ENCODE measurements at regions not wholly inside any gene's neighbourhood (a gene's known extent, or its start where the extent isn't known, plus 50 kb on each side); places are given as distances from the start of the nearest gene placed in this dataset.

DNA sequence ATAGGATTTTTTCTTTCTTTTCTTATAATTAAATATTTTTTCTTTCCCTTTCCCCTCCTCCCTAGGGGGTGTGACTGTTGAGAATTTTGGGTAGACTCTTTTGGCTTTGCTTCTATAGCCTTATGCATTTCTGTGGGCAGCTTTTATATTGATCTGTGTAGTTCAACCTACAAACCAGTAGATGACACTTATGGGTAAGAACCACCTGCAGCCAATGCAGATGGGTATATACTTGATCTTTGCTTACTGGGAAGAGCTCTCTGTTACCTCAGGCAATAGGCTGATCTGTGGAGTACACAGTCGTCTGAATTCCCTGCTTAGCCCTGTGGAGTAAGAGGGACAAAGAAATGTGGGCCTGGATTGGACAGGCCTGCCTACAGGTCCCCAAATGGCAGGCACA lies 102.7 kb upstream of the STARD4 start:
- TF ChIP-seq JUN (CRISPR knock-in tag; IDR thresholded peaks at IDR 0.05) (no peak), GABPB1 (CRISPR knock-in tag; IDR thresholded peaks at IDR 0.05) (no peak), ELF4 (CRISPR knock-in tag; IDR thresholded peaks at IDR 0.05; ENCODE audit: low read depth) (no peak), CTCF (IDR thresholded peaks at IDR 0.05) (no peak), ATF1 (CRISPR knock-in tag; IDR thresholded peaks at IDR 0.05) (no peak), ESRRA (CRISPR knock-in tag; IDR thresholded peaks at IDR 0.05; ENCODE audit: borderline replicate concordance) (no peak)
